HCT116 (cell line): ENCODE measurements at regions not wholly inside any gene's neighbourhood (a gene's known extent, or its start where the extent isn't known, plus 50 kb on each side); places are given as distances from the start of the nearest gene placed in this dataset.

ENCODE experiments used
- ATAC-seq: fragments of 200-7000 bp; cut with Tn5 transposase; 2 replicates; pipeline ENCODE4 v1.9.1; 2020; ENCODE audit warnings: mild to moderate bottlenecking, moderate library complexity
- BruUV-seq: library from RNA; stranded (reverse); fragments of 400-500 nt; replicated peaks from 2 replicates; lab custom pipeline; 2021; lab: Mats Ljungman, UMichigan
- CTCF ChIA-PET: fragments of 300-600 bp; sonication (Branson Sonifier 250); formaldehyde crosslinking; loops from one replicate; lab custom pipeline; 2021; ENCODE audit warnings: antibody characterized with exemption; lab: Charles Lee
- POLR2A ChIA-PET: fragments of 300-600, 350-600 bp; sonication (Branson Sonifier 250); formaldehyde crosslinking; loops from one replicate; lab custom pipeline; 2021; ENCODE audit warnings: antibody characterized with exemption; lab: Charles Lee
- RAD21 ChIA-PET, 2 experiments: fragments of 300-600 bp; sonication (Branson Sonifier 250); formaldehyde crosslinking; loops; one replicate each; lab custom pipeline; 2023; ENCODE audit warnings: low total read pairs in 2 of 2; ENCODE audit not compliant: uncharacterized antibody in 2 of 2, unreplicated experiment in 2 of 2, low non-redundant PET in 1 of 2; lab: Charles Lee
- DNase-seq: peaks from one replicate; pipeline ENCODE4 v3.0.0-alpha.2; 2010; ENCODE audit warnings: low read depth, low spot score
- H2AFZ ChIP-seq: fragments of 200-600 bp; shearing (Covaris generic), sonication (generic); 2 replicates; pipeline ENCODE4 v1.6.1; 2017; ENCODE audit warnings: low read depth, mixed run types, mixed read lengths, antibody characterized with exemption, low read length; ENCODE audit not compliant: poor library complexity, severe bottlenecking
- H3K27ac ChIP-seq: 2 replicates; pipeline ENCODE4 v1.5.1; 2012; ENCODE audit warnings: low read depth, low read length
- H3K27me3 ChIP-seq: fragments of 200-600 bp; sonication (generic); 2 replicates; pipeline ENCODE4 v1.6.1; 2016; ENCODE audit warnings: mixed run types, low read length, mixed read lengths; ENCODE audit not compliant: insufficient read depth
- H3K36me3 ChIP-seq, 2 experiments: fragments of 200-500 bp in 1 of 2; fragments of 200-600 bp in 1 of 2; sonication (Bioruptor generic) in 1 of 2; sonication (generic) in 1 of 2; 2 replicates each; pipeline versions ENCODE4 v1.5.1 to v1.6.1; 2014 to 2016; ENCODE audit warnings: low read length in 2 of 2, inconsistent platforms in 1 of 2, mixed read lengths in 1 of 2, mixed run types in 1 of 2; ENCODE audit not compliant: insufficient read depth in 2 of 2, control insufficient read depth in 1 of 2
- H3K4me1 ChIP-seq, 2 experiments: fragments of 200-600 bp in 1 of 2; sonication (generic) in 1 of 2; 2 replicates each; pipeline versions ENCODE4 v1.5.1 to v1.6.1; 2012 to 2017; ENCODE audit warnings: low read length in 2 of 2, inconsistent platforms in 1 of 2, mild to moderate bottlenecking in 1 of 2, mixed read lengths in 1 of 2, mixed run types in 1 of 2, moderate library complexity in 1 of 2; ENCODE audit not compliant: insufficient read depth in 2 of 2, control insufficient read depth in 1 of 2
- H3K4me2 ChIP-seq: fragments of 200-600 bp; sonication (generic); 2 replicates; pipeline ENCODE4 v1.6.1; 2017; ENCODE audit warnings: mixed run types, low read length, mixed read lengths
- H3K4me3 ChIP-seq, 2 experiments: fragments of 200-600 bp in 1 of 2; sonication (generic) in 1 of 2; replicated peaks in 1 of 2; 2 replicates each; pipeline ENCODE4 v1.5.1; 2011 to 2016; ENCODE audit warnings: low read length in 2 of 2, control low read depth in 1 of 2, low read depth in 1 of 2, mild to moderate bottlenecking in 1 of 2, mixed read lengths in 1 of 2, mixed run types in 1 of 2
- H3K79me2 ChIP-seq: fragments of 200-600 bp; sonication (generic); 2 replicates; pipeline ENCODE4 v1.6.1; 2017; ENCODE audit warnings: mild to moderate bottlenecking, mixed run types, low read length, moderate library complexity, mixed read lengths; ENCODE audit not compliant: insufficient read depth
- H3K9ac ChIP-seq: fragments of 200-600 bp; sonication (generic); 2 replicates; pipeline ENCODE4 v1.6.1; 2016; ENCODE audit warnings: low read length, mixed read lengths
- H3K9me2 ChIP-seq: fragments of 200-600 bp; sonication (generic), shearing (Covaris generic); 2 replicates; pipeline ENCODE4 v1.6.1; 2017; ENCODE audit warnings: mixed run types, mild to moderate bottlenecking, moderate library complexity; ENCODE audit not compliant: insufficient read depth
- H3K9me3 ChIP-seq, 2 experiments: fragments of 200-500 bp in 1 of 2; fragments of 200-600 bp in 1 of 2; sonication (Bioruptor generic) in 1 of 2; sonication (generic) in 1 of 2; 2 replicates each; pipeline ENCODE4 v1.6.1; 2014 to 2017; ENCODE audit warnings: low read length in 2 of 2, mixed read lengths in 2 of 2, inconsistent platforms in 1 of 2, low read depth in 1 of 2, mild to moderate bottlenecking in 1 of 2, mixed run types in 1 of 2, moderate library complexity in 1 of 2; ENCODE audit not compliant: control insufficient read depth in 1 of 2, insufficient read depth in 1 of 2
- H4K20me1 ChIP-seq: fragments of 200-600 bp; sonication (generic), shearing (Covaris generic); 2 replicates; pipeline ENCODE4 v1.6.1; 2017; ENCODE audit warnings: mixed run types, mild to moderate bottlenecking, moderate library complexity; ENCODE audit not compliant: insufficient read depth
- EZH2phosphoT487 ChIP-seq: fragments of 200-600 bp; IDR thresholded peaks from 2 replicates; pipeline ENCODE4 v1.6.1; 2018; ENCODE audit warnings: antibody characterized with exemption, borderline replicate concordance
- JUND ChIP-seq: IDR thresholded peaks from 2 replicates; pipeline ENCODE4 v1.6.1; 2012
- POLR2A ChIP-seq: IDR thresholded peaks from 2 replicates; pipeline ENCODE4 v1.7.0; 2011; ENCODE audit warnings: borderline replicate concordance; ENCODE audit not compliant: insufficient read depth, insufficient read length; ENCODE audit errors: extremely low read depth
- SRF ChIP-seq: IDR thresholded peaks from 2 replicates; pipeline ENCODE4 v1.6.1; 2012; ENCODE audit warnings: low read depth
- intact Hi-C: fragments of 100-400 bp; cut with micrococcal nuclease; formaldehyde crosslinking; loops from 2 replicates; pipeline ENCODE4 v1.10.0; 2022
- TF ChIP-seq, protein P1 (sequence below): IDR thresholded peaks from 2 replicates; pipeline ENCODE4 v1.6.1; 2012; ENCODE audit warnings: low read depth
- TF ChIP-seq, protein P2 (sequence below): IDR thresholded peaks from 2 replicates; pipeline ENCODE4 v1.6.1; 2012

DNA sequence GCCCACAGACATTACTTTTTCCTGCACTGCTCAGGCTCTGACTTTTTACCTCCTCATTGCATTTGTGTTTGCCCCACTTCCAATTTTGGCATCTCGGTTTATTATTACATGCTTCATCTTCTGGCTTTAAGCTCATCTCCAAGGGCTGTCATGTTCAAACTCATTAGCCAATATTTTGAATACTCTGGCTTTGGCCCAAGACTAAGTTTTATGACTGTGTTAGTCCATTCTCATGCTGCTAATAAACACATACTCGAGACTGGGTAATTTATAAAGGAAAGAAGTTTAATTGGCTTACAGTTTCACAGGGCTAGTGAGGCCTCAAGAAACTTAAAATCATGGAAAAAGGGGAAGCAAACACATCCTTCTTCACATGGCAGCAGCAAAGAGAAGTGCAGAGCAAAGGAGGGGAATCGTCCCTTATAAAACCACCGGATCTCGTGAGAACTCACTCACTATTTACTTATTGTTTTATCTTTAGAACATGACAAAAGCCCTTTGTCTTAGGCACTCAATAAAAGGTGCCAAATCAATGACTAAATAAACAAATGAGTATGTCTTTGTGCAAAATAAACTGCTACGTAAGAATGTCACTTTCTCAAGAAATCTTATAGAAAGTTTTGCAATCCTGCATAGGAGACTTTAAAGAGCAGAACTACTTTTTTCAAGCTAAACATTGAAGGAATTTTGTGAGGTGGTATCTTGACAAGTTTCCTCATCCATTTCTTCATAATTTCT lies 233.4 kb upstream of the SPRY2 start:
- H3K9me2 ChIP-seq: no peaks in the 10 kb centered on the region
- no peaks in the 10 kb centered on the region for H3K4me1 ChIP-seq
- H3K27ac ChIP-seq: no peak overlapping the region
- no peaks in the 10 kb centered on the region for H3K36me3 ChIP-seq
- ChIA-PET RAD21 (no interaction called here), POLR2A (no interaction called here), CTCF (no interaction called here)
- no peak for TF ChIP-seq JUND
- no peak for TF ChIP-seq POLR2A
- TF ChIP-seq SRF: no peak
- TF ChIP-seq EZH2phosphoT487: no peak
- TF ChIP-seq, protein P1, sequence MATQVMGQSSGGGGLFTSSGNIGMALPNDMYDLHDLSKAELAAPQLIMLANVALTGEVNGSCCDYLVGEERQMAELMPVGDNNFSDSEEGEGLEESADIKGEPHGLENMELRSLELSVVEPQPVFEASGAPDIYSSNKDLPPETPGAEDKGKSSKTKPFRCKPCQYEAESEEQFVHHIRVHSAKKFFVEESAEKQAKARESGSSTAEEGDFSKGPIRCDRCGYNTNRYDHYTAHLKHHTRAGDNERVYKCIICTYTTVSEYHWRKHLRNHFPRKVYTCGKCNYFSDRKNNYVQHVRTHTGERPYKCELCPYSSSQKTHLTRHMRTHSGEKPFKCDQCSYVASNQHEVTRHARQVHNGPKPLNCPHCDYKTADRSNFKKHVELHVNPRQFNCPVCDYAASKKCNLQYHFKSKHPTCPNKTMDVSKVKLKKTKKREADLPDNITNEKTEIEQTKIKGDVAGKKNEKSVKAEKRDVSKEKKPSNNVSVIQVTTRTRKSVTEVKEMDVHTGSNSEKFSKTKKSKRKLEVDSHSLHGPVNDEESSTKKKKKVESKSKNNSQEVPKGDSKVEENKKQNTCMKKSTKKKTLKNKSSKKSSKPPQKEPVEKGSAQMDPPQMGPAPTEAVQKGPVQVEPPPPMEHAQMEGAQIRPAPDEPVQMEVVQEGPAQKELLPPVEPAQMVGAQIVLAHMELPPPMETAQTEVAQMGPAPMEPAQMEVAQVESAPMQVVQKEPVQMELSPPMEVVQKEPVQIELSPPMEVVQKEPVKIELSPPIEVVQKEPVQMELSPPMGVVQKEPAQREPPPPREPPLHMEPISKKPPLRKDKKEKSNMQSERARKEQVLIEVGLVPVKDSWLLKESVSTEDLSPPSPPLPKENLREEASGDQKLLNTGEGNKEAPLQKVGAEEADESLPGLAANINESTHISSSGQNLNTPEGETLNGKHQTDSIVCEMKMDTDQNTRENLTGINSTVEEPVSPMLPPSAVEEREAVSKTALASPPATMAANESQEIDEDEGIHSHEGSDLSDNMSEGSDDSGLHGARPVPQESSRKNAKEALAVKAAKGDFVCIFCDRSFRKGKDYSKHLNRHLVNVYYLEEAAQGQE: no peak
- TF ChIP-seq, protein P2, sequence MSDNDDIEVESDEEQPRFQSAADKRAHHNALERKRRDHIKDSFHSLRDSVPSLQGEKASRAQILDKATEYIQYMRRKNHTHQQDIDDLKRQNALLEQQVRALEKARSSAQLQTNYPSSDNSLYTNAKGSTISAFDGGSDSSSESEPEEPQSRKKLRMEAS: no peak
- DNase-seq (no peak), ATAC-seq (no peak)
- no peak overlapping the region for H3K4me2 ChIP-seq
- H3K9me3 ChIP-seq: no peaks in the 10 kb centered on the region
- intact Hi-C loops: no loop called here
- H3K4me3 ChIP-seq: no peak overlapping the region
- BruUV-seq: no TSS peak
- H3K79me2 ChIP-seq: no peaks in the 10 kb centered on the region
- H3K9ac ChIP-seq: no peak overlapping the region
- H2AFZ ChIP-seq: no peak overlapping the region
- no peaks in the 10 kb centered on the region for H4K20me1 ChIP-seq
- H3K27me3 ChIP-seq: no peaks in the 10 kb centered on the region
